ENCODE measurements at regions not wholly inside any gene's neighbourhood (a gene's known extent, or its start where the extent isn't known, plus 50 kb on each side); places are given as distances from the start of the nearest gene placed in this dataset.

DNA sequence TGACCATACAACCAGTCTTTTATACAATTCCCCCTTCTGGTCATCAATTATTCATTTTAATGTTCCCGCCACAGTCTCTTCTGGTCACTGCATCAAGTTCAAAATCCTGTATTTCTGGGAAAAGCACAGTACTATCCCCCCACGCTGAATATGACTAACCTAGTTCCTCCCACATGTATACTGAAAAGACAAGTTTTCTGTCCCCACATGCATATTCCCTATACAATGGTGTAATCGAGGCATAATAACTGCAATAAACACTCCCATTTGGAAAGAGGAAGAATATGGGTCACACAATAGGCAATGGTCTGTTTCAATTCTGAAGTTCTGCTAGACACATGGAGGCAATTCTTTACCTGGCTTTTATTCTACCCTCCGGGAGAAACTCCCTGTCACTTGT is 344.9 kb downstream of the EFNA5 start:
- no peak for DNase-seq
- intact Hi-C loops (cut with DNase I; ENCODE audit: low total_unique reads): no loop called here
- Histone ChIP-seq H3K4me1 (no peaks in the 10 kb centered on the region), H3K27ac (no peak overlapping the region), H3K36me3 (no peaks in the 10 kb centered on the region), H3K4me3 (no peak overlapping the region), H3K9me3 (no peaks in the 10 kb centered on the region), H3K27me3 (no peaks in the 10 kb centered on the region)
- TF ChIP-seq, protein P1, sequence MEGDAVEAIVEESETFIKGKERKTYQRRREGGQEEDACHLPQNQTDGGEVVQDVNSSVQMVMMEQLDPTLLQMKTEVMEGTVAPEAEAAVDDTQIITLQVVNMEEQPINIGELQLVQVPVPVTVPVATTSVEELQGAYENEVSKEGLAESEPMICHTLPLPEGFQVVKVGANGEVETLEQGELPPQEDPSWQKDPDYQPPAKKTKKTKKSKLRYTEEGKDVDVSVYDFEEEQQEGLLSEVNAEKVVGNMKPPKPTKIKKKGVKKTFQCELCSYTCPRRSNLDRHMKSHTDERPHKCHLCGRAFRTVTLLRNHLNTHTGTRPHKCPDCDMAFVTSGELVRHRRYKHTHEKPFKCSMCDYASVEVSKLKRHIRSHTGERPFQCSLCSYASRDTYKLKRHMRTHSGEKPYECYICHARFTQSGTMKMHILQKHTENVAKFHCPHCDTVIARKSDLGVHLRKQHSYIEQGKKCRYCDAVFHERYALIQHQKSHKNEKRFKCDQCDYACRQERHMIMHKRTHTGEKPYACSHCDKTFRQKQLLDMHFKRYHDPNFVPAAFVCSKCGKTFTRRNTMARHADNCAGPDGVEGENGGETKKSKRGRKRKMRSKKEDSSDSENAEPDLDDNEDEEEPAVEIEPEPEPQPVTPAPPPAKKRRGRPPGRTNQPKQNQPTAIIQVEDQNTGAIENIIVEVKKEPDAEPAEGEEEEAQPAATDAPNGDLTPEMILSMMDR (IDR thresholded peaks at IDR 0.05): no peak

DNA sequence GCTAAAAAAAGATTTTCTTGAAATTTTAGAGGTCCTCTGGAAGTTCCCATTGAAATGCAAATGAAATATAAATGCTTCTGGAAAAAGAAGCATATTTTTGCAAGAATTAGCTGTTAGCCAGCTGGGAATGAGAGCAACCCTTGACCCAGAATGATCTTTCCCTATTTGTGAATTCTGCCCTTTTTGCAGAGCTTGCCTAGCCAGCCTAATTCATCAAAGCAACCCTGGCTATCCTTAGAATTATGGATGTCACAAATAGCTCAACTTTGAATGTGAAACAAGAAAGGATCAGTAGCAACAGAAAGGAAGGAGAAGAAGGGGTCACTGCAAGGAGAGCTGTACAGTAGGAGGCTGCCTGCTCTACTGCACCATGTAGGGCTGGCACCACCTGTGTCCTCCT is 345.9 kb downstream of the EFNA5 start:
- H3K9me3 ChIP-seq: no peaks in the 10 kb centered on the region
- no peaks in the 10 kb centered on the region for H3K36me3 ChIP-seq
- H3K4me3 ChIP-seq: no peak overlapping the region
- intact Hi-C loops (cut with DNase I; ENCODE audit: low total_unique reads): no loop called here
- H3K27me3 ChIP-seq: no peaks in the 10 kb centered on the region
- no peak overlapping the region for H3K27ac ChIP-seq
- DNase-seq: no peak
- H3K4me1 ChIP-seq: no peaks in the 10 kb centered on the region
- TF ChIP-seq, protein P1 (IDR thresholded peaks at IDR 0.05): no peak

DNA sequence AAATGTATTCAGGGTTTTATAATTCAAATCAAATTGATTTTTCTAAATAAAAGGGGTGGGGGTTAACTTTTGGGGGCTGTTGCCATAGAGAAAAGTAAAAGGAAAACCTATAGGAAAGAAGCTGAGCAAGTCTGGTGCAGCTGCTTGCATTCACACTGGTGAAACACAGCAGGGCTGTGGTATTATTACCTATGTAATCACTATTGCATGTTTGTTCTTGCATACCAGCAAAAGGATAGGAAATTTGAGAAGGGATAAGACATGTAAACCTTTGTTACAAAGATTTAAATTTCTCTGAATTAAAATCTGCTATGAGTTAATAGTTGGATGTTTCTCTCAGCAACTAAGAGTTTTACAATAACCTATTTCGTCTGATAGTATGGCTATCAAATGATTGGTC is 346.7 kb downstream of the EFNA5 start:
- TF ChIP-seq, protein P1 (IDR thresholded peaks at IDR 0.05): no peak
- Histone ChIP-seq H3K9me3 (no peaks in the 10 kb centered on the region), H3K27me3 (no peaks in the 10 kb centered on the region), H3K4me3 (no peak overlapping the region), H3K36me3 (no peaks in the 10 kb centered on the region), H3K4me1 (no peaks in the 10 kb centered on the region), H3K27ac (no peak overlapping the region)
- no peak for DNase-seq
- intact Hi-C loops (cut with DNase I; ENCODE audit: low total_unique reads): no loop called here

DNA sequence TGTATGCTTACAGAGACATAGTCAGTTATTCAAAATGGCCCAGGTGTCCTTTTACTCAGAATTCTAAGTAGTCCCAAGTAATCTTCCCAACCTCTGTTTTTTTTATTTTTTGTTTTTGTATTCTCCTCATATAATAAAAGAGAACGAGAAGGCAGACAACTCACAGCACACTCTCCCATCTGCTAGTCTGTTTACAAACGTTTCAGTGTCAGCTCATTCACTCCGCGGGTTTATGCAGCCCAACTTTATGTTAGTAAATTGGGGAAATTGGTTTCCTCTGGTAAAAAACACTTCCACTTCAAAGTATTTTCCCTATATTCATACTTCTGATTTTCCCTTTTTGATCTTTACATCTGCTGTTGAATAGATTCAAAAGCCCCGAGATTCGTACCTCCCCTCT is 347.2 kb downstream of the EFNA5 start:
- Histone ChIP-seq H3K36me3 (no peaks in the 10 kb centered on the region), H3K27me3 (no peaks in the 10 kb centered on the region), H3K4me3 (no peak overlapping the region), H3K27ac (no peak overlapping the region), H3K4me1 (no peaks in the 10 kb centered on the region), H3K9me3 (no peaks in the 10 kb centered on the region)
- TF ChIP-seq, protein P1 (IDR thresholded peaks at IDR 0.05): no peak
- intact Hi-C loops (cut with DNase I; ENCODE audit: low total_unique reads): no loop called here
- no peak for DNase-seq

DNA sequence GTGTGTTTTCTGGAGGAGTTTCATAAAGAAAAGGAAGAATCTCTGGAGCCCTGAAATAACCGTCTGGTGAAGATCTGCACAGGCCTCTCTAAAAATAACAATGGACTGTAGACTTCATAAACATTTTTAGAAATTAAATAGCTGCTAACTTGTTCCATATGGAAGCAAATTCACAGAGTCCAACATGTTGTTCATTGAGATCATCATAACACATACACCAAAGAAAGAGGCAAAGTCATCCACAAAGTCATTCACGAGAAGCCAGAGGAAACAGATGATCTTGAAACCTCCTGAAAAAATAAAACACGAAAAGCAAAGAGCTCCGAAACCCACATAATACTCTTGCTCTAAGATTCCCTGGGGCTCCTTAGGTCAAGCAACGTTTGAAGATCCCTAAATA is 347.8 kb downstream of the EFNA5 start:
- H3K27me3 ChIP-seq: no peaks in the 10 kb centered on the region
- TF ChIP-seq, protein P1 (IDR thresholded peaks at IDR 0.05): no peak
- no peaks in the 10 kb centered on the region for H3K4me1 ChIP-seq
- H3K27ac ChIP-seq: no peak overlapping the region
- no peak for DNase-seq
- no peaks in the 10 kb centered on the region for H3K36me3 ChIP-seq
- intact Hi-C loops (cut with DNase I; ENCODE audit: low total_unique reads): no loop called here
- H3K4me3 ChIP-seq: no peak overlapping the region
- no peaks in the 10 kb centered on the region for H3K9me3 ChIP-seq

DNA sequence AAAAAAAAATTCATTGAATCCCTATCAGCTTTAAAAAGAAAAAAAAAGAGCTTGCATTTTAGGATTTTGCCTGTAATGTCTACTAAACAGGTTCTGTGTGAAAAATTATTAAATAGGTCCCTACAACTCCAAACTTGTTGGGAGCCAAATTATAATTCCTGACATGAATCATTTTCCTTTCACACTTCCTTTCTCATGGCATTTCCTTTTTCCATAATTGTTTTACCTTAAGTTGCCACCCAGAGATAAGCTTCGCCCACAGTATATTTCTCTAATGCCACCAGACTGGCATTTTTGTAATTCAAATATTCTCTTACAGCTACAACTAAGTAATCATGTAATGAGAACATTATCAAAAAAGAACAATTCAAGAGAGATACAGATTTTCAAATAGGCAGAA is 348.8 kb downstream of the EFNA5 start:
- Histone ChIP-seq H3K4me1 (no peaks in the 10 kb centered on the region), H3K27me3 (no peaks in the 10 kb centered on the region), H3K27ac (no peak overlapping the region), H3K9me3 (no peaks in the 10 kb centered on the region), H3K4me3 (no peak overlapping the region), H3K36me3 (no peaks in the 10 kb centered on the region)
- no peak for DNase-seq
- TF ChIP-seq, protein P1 (IDR thresholded peaks at IDR 0.05): no peak
- intact Hi-C loops (cut with DNase I; ENCODE audit: low total_unique reads): no loop called here
